GM21528 (cell line): ENCODE measurements at regions not wholly inside any gene's neighbourhood (a gene's known extent, or its start where the extent isn't known, plus 50 kb on each side); places are given as distances from the start of the nearest gene placed in this dataset.

Experiments used
- ATAC-seq: cut with Tn5 transposase; IDR thresholded peaks from one replicate; pipeline ENCODE4 v1.9.1; 2021; ENCODE audit warnings: mild to moderate bottlenecking, moderate library complexity; ENCODE audit not compliant: unreplicated experiment, low FRiP score

DNA sequence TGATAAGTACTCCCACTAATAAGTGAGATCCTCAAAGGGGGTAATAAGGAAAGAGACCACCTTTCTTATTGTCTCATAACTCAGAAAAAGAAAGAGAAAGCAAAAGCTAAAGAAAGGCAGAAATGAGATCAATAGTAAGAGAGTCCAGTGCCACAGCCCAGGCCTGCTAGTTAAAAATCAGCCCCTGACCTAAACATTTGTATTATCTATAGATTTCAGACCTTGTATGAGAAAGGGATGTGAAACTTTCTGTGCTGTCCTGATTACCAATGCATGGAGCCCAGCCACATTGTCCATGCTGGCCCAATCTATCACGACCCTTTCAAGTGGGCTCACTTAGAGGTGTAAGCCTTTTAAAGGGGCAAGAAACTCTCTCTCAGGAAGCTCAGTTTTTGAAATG, 684.8 kb upstream of the TSPY4 start:
- ATAC-seq: peak; percentile 74

DNA sequence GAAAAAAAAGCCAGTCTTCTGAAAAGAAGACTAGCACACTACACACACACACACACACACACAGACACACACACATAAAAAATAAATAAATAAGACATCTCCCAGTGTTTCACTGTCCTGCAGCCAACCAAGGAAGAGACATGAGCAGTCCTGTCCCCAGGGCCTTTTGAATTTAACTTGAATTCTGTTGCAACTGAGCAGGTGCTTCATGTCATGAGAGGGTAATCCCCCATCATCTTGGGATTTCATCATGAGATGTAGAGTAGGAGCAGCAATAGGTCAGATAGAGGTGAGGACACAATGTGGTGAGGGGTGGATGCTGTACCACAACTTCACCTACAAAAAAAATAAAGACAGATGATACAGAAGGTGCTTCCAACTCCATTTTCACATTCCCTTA, 682.2 kb upstream of the TSPY4 start:
- no peak for ATAC-seq

DNA sequence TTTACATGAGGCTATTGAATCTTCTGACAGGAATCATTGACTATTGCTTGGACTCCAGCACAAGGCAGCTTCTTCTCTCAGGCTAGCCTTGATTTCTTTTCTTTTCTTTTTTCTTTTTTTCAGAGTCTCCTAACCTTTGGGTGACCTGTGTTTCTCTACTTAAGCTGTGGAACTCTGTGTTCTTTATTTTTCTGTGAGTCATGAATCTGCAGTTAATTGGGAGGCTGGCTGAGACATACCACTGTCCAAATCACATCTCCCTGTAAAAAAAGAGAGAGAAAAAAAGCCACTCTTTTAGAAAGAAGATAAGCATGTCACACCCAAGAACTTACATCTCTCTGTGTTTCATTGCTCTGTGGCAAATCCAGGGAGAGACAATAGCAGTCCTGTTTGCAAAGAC, 681.2 kb upstream of the TSPY4 start:
- no peak for ATAC-seq

DNA sequence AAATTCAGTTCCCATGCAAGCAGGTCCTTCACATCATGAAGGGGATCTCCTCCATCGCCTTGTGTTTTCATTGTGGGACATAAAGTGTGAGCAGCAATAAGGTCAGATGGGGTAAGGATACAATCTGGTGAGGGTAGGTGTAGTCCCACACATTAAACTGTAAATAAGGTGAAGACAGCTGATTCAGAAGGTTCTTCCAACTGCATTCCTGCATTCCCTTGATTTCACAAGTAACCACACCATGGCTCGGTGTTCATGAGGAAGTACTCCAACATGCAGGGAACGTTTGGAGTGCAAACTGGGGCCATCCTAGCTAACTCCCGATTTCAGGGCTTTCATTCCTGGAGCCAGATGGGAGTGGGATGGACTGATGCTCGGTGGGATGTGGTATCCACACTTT, 680.7 kb upstream of the TSPY4 start:
- ATAC-seq: no peak

DNA sequence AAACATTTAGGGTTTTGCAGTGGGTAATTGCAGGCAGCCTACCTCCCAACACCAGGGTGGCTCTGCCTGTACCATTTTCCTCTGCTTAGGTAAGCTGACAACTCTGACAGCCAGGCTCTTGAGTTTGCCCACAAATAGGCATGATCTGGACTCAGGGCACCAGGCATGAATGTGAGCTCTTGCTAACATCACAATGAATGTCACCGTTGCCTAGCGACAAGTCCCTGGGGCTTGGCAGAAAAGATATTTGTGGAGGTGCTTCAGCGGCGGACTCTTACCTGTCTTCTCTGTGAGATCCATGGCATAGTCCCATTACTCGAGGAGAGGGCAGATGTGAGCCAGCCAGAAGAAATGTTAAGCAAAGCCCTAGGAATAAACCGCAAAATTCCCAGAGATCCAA, 677.5 kb upstream of the TSPY4 start:
- no peak for ATAC-seq

DNA sequence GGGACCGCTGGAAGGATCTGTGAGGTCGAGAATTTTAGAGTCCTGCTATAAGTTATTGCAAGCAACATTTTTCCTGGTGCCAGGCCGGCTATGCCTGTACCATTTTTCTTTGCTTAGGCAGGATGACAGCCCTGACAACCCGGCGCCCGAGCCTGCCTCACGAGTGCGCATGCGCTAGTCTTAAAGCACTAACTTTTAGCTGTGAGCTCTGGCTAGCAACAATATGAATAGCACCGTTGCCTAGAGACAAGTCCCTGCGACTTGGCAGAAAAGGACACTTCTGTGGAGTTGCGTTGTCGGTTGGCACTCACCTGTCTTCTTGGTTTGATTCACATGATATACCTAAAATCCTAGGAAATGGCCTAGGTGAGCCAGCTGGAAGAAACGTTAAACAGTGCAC, 663.4 kb upstream of the TSPY4 start:
- no peak for ATAC-seq

DNA sequence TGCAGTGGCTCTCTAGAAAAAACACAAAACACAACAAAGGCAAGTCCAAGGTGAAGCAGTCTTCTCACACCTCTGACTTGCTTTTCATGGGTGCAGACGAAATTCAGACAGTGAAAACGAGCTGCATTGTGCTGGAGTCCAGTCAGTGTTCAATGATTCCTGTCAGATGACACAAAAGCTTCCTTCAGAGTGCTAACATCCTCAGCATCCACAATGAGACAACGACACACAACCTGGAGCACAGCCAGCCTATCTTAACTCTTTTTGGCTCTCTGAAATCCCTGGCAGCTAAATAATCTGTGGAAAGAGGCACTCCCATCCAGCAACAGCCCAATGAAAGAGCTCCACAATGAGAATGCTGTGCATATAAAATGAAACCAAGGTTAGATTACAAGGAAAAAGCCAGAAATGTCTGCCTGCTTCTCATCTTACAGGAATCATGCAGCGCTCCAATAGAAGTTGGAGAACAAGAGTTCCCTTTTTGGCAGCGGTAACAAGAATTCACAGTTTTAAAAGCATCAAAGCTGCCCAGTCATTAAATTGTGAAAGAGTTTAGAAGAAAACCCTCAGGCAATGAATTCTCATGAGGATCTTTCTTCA, 659.8 kb upstream of the TSPY4 start:
- no peak for ATAC-seq

DNA sequence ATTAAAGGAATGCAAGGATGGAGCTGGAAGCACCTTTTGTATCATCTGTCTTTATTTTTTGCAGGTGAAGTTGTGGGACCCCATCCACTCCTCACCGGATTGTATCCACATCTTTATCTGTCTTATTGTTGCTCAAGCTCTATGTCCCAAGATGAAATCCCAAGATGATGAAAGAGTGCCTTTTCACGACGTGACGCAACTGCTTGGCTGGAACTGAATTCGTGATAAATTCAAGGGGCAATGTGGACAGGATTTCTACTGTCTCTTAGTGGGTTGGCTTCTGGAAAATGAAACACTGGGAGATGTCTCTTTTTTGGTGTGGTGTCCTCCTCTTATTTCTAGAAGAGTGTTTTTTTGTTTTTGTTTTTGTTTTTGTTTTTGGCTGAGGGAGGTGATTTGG, 650.1 kb upstream of the TSPY4 start:
- no peak for ATAC-seq

DNA sequence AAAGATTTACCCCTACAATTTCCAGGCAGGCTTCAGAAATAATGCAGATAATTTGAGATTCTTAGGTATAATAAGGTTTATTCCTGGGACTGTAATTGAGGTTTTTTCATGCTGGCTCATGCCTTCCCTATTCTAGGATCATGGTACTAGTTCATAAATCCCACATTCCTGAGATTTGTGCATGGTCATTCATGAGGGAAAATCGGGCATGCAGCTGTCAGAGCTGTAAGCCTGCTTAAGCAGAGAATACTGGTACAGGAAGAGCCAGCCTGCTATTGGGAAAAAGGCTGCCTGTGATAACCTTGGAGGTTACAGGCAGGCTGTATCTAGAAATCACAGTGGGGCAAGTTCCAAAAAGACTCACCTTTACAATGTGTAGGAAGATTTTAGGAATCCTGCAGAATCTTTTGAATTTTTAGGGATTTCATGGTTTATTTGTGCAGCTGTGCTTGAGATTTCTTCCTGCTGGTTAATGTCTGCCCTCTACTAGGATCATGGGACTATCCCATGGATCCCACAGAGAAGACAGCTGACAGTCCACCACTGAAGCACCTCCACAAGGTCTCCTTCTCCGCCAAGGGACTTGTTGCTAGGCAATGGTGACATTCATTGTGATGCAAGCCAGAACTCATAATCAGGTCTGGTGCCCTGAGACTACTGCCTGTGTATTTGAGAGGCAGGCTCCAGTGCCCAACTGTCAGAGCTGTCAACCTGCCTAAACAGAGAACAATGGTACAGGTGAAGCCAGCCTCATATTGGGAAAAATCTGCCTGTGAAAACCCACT, 646.2 kb upstream of the TSPY4 start:
- ATAC-seq: no peak

DNA sequence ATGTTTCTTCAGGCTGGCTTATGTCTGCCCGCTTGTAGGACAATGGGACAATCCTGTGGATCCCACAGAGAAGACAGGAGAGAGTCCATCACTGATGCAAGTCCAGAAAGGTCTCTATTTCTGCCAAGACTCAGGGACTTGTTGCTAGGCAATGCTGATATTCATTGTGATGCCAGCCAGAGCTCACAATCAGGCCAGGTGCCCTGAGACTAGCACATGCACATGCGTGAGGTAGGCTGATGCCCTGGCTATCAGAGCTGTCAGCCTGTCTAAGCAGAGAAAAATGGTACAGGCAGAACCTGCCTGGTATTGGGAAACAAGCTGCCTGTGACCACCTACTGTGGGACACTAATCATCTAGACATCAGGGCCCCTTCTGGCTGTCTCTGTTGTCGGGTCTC, 638.7 kb upstream of the TSPY4 start:
- ATAC-seq: no peak

DNA sequence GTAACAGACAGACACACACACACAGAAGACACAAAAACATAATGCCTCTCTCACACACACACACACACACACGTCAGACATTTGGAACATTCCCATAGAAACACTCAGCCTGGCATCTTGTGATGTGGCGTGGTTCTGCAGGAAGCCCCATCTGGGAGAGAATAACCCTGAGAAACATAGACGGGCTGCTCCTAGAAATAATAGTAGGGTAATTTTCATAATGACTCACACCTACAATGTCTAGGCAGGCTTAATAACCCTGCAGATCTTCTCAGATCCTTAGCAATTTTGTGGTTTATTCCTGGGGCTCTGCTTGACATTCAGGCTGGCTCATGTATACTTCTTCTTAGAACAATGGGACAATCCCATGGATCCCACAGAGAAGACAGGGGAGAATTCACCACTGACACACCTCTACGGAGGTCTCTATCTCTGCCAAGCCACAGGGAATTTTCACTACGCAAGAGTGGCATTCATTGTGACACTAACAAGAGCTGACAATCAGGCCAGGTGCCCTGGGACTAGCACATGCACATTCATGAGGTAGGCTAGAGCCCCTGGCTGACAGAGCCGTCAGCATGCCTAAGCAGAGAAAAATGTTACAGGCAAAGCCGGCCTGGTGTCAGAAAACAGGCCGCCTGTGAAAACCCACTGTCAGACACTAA, 631.5 kb upstream of the TSPY4 start:
- ATAC-seq: no peak

DNA sequence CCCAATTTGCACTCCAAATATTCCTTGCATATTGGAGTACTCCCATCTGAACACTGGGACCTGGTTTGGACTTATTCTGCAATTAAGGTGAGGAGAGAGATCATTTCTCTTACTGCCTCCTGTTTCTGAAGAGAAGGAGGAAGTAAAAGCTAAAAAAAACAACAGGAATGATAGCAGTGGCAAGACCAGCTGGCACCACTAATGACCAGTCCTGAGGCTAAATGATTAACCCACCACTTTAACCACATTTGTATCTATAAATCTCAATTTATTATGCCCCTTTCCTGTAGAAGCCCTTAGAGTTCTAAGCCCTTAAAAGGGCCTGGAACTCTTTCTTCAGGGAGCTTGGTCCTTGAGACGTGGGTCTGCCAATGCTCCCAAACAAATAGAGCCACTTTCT, 625.0 kb upstream of the TSPY4 start:
- no peak for ATAC-seq

DNA sequence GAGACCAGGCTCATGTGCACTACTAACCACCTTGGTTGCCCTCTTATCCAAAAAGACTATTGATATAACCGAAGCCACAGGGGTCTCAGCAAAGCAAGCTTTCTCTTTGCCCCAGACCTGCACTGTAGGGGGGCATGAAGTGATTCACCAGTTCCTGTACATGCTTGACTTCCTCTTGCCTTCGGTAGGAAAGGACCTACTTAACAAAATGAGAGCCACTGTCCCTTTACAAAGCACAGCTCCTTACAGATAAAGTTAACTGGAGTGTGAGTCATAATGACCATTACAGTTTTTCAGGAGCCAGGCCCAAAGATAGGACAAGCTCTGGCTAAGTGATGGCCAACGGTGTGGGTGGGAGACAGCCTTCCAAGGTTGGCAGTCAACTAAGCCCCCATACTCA, 622.0 kb upstream of the TSPY4 start:
- no peak for ATAC-seq

DNA sequence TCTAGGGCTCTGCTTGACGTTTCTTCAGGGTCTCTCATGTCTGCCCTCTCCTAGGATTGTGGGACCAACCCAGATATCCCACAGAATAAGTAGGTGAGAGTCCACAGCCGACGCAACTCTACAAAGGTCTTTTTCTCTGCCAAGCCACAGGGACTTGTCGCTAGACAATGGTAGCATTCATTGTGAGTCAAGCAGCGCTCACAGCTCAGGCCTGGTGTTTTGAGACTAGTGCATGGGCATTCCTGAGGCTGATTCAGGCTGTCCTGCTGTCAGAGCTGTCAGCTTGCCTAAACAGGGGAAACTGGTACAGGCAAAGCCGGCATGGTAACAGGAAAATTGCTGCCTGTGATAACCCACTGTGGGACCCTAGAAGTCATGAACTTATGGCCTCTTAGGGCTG, 610.6 kb upstream of the TSPY4 start:
- no peak for ATAC-seq

DNA sequence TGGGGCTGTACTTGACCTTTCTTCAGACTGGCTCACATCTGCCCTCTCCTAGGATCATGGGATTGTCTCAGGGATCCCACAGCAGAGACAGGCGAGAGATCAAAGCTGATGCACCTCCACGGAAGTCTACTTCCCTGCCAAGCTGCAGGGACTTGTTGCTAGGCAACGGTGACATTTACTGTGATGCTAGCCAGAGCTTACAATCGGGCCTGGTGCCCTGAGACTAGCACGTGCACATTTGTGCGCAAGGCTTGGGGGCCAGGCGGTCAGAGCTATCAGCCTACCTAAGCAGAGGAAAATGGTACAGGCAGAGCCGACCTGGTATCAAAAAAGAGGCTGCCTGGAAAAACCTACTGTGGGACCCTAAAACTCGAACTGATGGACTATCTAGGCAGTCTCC, 607.3 kb upstream of the TSPY4 start:
- no peak for ATAC-seq

DNA sequence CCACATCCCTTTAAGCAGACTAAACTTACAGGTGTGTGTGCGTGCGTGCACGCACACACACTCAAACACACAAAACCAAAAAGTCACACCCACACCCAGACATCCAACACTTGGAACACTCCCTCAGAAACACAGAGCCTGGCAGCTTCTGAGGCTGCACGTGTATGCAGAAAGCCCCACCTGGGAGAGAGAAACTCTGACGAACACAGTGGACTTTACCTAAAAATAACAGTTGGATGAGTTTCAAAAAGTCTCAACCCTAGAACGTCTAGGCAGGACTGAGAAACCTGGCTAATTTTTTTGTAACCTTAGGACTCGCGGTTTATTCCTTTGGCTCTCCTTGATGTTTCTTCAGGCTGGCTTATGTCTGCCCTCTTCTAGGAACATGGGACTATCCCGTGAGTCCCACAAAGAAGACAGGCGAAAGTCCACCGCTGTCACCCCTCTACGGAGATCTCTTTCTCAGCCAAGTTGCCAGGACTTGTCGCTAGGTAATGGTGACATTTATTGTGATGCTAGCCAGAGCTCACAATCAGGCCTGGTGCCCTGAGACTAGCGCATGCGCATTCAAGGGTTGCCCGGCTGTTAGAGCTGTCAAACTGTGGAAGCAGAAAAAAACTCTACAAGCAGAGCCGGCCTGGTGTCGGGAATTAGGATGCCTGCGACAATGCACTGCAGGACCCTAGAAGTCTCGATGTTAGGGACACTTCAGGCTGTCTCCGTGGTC, 595.8 kb upstream of the TSPY4 start:
- ATAC-seq: no peak

DNA sequence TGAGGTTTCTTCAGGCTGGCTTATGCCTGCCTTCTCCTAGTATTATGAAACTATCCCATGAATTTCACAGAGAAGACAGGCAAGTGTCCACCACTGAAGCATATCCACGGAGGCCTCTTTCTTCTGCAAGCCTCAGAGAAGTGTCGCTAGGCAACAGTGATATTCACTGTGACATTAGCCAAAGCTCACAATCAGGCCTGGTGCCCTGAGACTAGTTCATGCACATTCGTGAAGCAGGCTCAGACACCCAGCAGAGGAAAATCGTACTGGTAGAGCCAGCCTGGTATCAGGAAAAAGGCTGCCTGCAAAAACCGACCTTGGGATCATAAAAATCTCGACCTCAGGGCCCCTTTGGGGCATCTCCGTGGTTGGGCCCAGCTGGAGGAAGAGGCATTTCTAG, 573.1 kb upstream of the TSPY4 start:
- no peak for ATAC-seq

DNA sequence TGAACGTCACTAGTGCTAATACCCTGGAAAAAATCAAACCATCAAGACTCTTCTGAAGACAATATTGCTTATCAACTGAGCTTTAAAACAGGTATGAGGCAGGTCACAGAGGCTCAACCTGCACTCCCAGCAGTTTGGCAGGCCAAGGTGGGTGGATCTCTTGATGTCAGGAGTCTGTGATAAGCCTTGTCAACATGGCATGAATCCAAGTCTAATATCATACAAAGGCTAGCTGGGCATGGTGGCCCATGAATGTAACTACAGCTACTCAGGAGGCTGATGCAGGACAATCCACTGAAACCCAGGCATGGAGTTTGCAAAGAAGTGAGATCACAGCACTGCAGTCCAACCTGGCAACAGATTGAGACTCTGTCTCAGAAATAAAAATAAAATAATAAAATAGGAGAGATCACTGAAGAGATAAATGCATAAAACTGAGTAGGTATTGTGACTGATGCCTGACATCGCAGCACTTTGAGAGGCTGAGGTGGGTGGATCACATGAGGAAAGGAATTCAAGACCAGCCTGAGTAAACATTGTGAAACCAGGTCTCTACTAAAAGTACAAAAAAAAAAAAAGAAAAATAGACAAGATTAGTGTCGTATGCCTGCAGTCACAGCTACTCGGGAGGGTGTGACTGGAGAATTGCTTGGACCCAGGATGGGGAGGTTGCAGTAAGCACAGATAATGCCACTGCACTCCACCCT, 555.9 kb upstream of the TSPY4 start:
- no peak for ATAC-seq

DNA sequence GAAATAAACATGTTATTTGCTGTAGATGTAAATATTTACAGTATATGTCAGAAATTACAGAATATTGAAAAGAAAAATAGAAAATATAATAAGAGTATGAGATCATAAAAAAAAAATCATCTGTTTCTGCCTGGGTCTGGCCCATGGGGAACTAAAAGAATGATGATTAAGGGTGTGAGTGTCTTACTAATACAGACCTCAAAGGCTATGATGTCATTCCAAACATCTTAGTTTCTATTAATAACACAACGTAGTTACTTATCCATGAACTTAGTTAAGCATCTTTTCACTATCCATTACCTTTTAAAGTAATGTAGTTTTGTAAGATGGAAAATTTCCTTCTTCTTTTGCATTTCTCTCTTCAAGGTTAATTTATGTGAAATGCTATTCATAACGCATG, 542.7 kb upstream of the TSPY4 start:
- no peak for ATAC-seq

DNA sequence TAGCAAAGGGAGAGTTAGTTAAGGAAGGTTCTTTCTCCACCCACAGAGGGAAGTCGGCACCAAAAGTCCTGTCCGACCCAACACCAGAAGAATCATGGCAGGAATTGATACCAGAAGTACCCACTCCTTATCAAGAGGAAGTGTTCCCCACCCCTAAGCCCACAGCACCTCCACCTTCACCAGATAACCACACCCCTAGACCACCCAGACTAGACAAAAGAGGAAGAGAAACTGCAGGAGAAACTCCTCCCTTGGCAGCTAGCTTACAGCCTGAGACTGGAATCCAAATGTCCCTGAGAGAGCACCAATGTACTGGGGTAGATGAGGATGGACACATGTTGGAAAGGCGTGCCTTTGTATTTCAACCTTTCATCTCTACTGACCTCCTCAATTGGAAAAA, 532.9 kb upstream of the TSPY4 start:
- no peak for ATAC-seq
